K562 (cell line): ENCODE measurements at regions not wholly inside any gene's neighbourhood (a gene's known extent, or its start where the extent isn't known, plus 50 kb on each side); places are given as distances from the start of the nearest gene placed in this dataset.
A peak's percentile ranks its signal among the peaks of the same experiment; 100 is the strongest.

Source experiments
- ATAC-seq: fragments of 200-7000 bp; cut with Tn5 transposase; 3 replicates; pipeline ENCODE4 v1.9.1; 2020; ENCODE audit warnings: moderate library complexity
- BruUV-seq: library from RNA; stranded (reverse); fragments of 400-500 nt; replicated peaks from 2 replicates; lab custom pipeline; 2021; lab: Mats Ljungman, UMichigan
- CTCF ChIA-PET: fragments of 300-600 bp; formaldehyde crosslinking; extraction: SDS; loops from one replicate; lab custom pipeline; 2021; ENCODE audit warnings: low intra/inter-chr PET ratio; lab: Yijun Ruan, JAX
- POLR2A ChIA-PET: fragments of 300-600, 350-650 bp; sonication (Branson Sonifier 250); formaldehyde crosslinking; extraction: SDS; loops from one replicate; lab custom pipeline; 2021; ENCODE audit warnings: antibody characterized with exemption, inconsistent platforms; lab: Yijun Ruan, JAX
- DNase-seq, 4 experiments: peaks; one replicate each; pipeline versions ENCODE4 v3.0.0 to v3.0.0-alpha.2; 2011 to 2018; ENCODE audit warnings: low spot score in 3 of 4, mixed read lengths in 3 of 4; ENCODE audit errors: extremely low read depth in 1 of 4
- FAIRE-seq: peaks from 2 replicates; lab custom pipeline; 2011; peaks lifted over from hg19 to GRCh38; lab: Jason Lieb, UNC
- H2AFZ ChIP-seq: 2 replicates; pipeline ENCODE4 v1.6.0; 2011; ENCODE audit warnings: low read depth, low read length, control low read depth, inconsistent platforms
- H3K27ac ChIP-seq: fragments of 200-600 bp; 3 replicates; pipeline ENCODE4 v1.8.0; 2011; ENCODE audit warnings: low read depth, mild to moderate bottlenecking, control low read depth, inconsistent platforms, low read length, moderate library complexity, mixed read lengths; ENCODE audit errors: extremely low read depth
- H3K27me3 ChIP-seq, 2 experiments: fragments of 300-600 bp in 1 of 2; 2 replicates in 1 of 2; 3 replicates in 1 of 2; pipeline versions ENCODE4 v1.6.0 to v1.8.0; 2011; ENCODE audit warnings: inconsistent platforms in 2 of 2, low read length in 2 of 2, mild to moderate bottlenecking in 1 of 2, mixed read lengths in 1 of 2, moderate library complexity in 1 of 2; ENCODE audit not compliant: control insufficient read depth in 2 of 2, insufficient read depth in 2 of 2
- H3K36me3 ChIP-seq: fragments of 300-600 bp; 3 replicates; pipeline ENCODE4 v1.8.0; 2011; ENCODE audit warnings: mild to moderate bottlenecking, low read length, inconsistent platforms; ENCODE audit not compliant: control insufficient read depth, insufficient read depth
- H3K4me1 ChIP-seq, 2 experiments: fragments of 200-600 bp in 1 of 2; replicated peaks in 1 of 2; 2 replicates in 1 of 2; 3 replicates in 1 of 2; pipeline versions ENCODE4 v1.5.1 to v1.8.0; 2011; ENCODE audit warnings: inconsistent platforms in 2 of 2, low read length in 2 of 2, mild to moderate bottlenecking in 1 of 2, mixed read lengths in 1 of 2, moderate library complexity in 1 of 2; ENCODE audit not compliant: control insufficient read depth in 2 of 2, insufficient read depth in 2 of 2
- H3K4me2 ChIP-seq: 2 replicates; pipeline ENCODE4 v1.6.1; 2011; ENCODE audit warnings: low read length, control low read depth, inconsistent platforms, mixed read lengths; ENCODE audit not compliant: insufficient read depth
- H3K4me3 ChIP-seq: fragments of 200-600 bp; sonication (generic), shearing (Covaris generic); 2 replicates; pipeline ENCODE4 v1.5.1; 2016; ENCODE audit warnings: control low read depth, inconsistent platforms
- H3K79me2 ChIP-seq: fragments of 200-600 bp; 3 replicates; pipeline ENCODE4 v1.8.0; 2011; ENCODE audit warnings: low read length, inconsistent platforms; ENCODE audit not compliant: control insufficient read depth, insufficient read depth
- H3K9ac ChIP-seq, 2 experiments: 2 replicates each; pipeline versions ENCODE4 v1.6.0 to v1.6.1; 2011; ENCODE audit warnings: low read depth in 2 of 2, low read length in 2 of 2, control low read depth in 1 of 2, inconsistent platforms in 1 of 2, mild to moderate bottlenecking in 1 of 2, mixed read lengths in 1 of 2; ENCODE audit not compliant: insufficient read depth in 1 of 2
- H3K9me1 ChIP-seq: one replicate; pipeline ENCODE4 v1.6.0; 2011; ENCODE audit warnings: inconsistent platforms, mild to moderate bottlenecking, low read length, moderate library complexity; ENCODE audit not compliant: control insufficient read depth, insufficient read depth
- H3K9me3 ChIP-seq: replicated peaks from 2 replicates; pipeline ENCODE4 v1.5.1; 2011; ENCODE audit warnings: low read depth, low read length, inconsistent platforms; ENCODE audit not compliant: control insufficient read depth, insufficient read depth
- H4K20me1 ChIP-seq: replicated peaks from 2 replicates; pipeline ENCODE4 v1.6.1; 2011; ENCODE audit warnings: low read length, inconsistent platforms, mixed read lengths; ENCODE audit not compliant: control insufficient read depth, insufficient read depth
- AFF1 ChIP-seq, 2 experiments: fragments of 450-650 bp; IDR thresholded peaks; 2 replicates each; pipeline ENCODE4 v1.6.1; 2018; ENCODE audit warnings: mild to moderate bottlenecking in 2 of 2, low read depth in 1 of 2; ENCODE audit not compliant: partially characterized antibody in 2 of 2
- CBX3 ChIP-seq, 2 experiments: IDR thresholded peaks; 1 replicate in 1 of 2; 2 replicates in 1 of 2; pipeline ENCODE4 v1.6.1; 2012; ENCODE audit warnings: inconsistent platforms in 2 of 2, low read length in 2 of 2, borderline replicate concordance in 1 of 2, control low read depth in 1 of 2
- FOXJ2 ChIP-seq: fragments of 200-800 bp; sonication (Bioruptor generic); IDR thresholded peaks from 2 replicates; pipeline ENCODE4 v1.6.1; 2016; ENCODE audit warnings: missing genetic modification characterization, missing compliant biosample characterization
- GTF2F1 ChIP-seq: IDR thresholded peaks from 2 replicates; pipeline ENCODE4 v1.6.1; 2011; ENCODE audit warnings: low read depth, low read length, improper control_type of control experiment
- KAT7 ChIP-seq: sonication (generic); formaldehyde crosslinking; IDR thresholded peaks from 2 replicates; pipeline ENCODE4 v1.8.0; 2022; ENCODE audit warnings: missing genetic modification reagents, mild to moderate bottlenecking, borderline replicate concordance
- KLF10 ChIP-seq: fragments of 250-450 bp; sonication (Bioruptor Pico); IDR thresholded peaks from 2 replicates; pipeline ENCODE4 v1.6.1; 2021; ENCODE audit warnings: matching md5 sums
- MTA2 ChIP-seq: fragments of 450-650 bp; IDR thresholded peaks from 2 replicates; pipeline ENCODE4 v1.6.1; 2016; ENCODE audit warnings: low read depth
- NFE2 ChIP-seq: IDR thresholded peaks from 2 replicates; pipeline ENCODE4 v1.6.1; 2014; ENCODE audit warnings: antibody characterized with exemption, low read depth
- NFIC ChIP-seq: fragments of 450-650 bp; IDR thresholded peaks from 2 replicates; pipeline ENCODE4 v1.6.1; 2017; ENCODE audit warnings: mild to moderate bottlenecking, inconsistent platforms
- RAD21 ChIP-seq, 2 experiments: fragments of 250-450 bp in 1 of 2; fragments of 450-650 bp in 1 of 2; sonication (Bioruptor Pico) in 1 of 2; formaldehyde crosslinking in 1 of 2; IDR thresholded peaks in 1 of 2; conservative IDR thresholded peaks in 1 of 2; 2 replicates each; pipeline versions ENCODE4 v1.4.0 to v1.8.0; 2020 to 2022; ENCODE audit warnings: mild to moderate bottlenecking in 2 of 2, moderate library complexity in 1 of 2
- RB1 ChIP-seq: fragments of 450-650 bp; IDR thresholded peaks from 2 replicates; pipeline ENCODE4 v1.6.1; 2017; ENCODE audit warnings: low read depth, mild to moderate bottlenecking
- RBM14 ChIP-seq: fragments of 200-400 bp; formaldehyde crosslinking; IDR thresholded peaks from 2 replicates; pipeline ENCODE4 v1.6.1; 2018; ENCODE audit warnings: low read depth, mild to moderate bottlenecking, low read length, moderate library complexity, borderline replicate concordance; ENCODE audit not compliant: insufficient read depth
- SPI1 ChIP-seq: IDR thresholded peaks from 2 replicates; pipeline ENCODE4 v1.6.1; 2011; ENCODE audit warnings: low read depth, low read length, control low read depth, borderline replicate concordance
- TOE1 ChIP-seq, 2 experiments: fragments of 450-650 bp in 1 of 2; sonication (generic) in 1 of 2; formaldehyde crosslinking in 1 of 2; IDR thresholded peaks; 2 replicates each; pipeline versions ENCODE4 v1.7.1 to v1.8.0; 2016 to 2022; ENCODE audit warnings: borderline replicate concordance in 2 of 2, mild to moderate bottlenecking in 2 of 2, antibody characterized with exemption in 1 of 2, inconsistent platforms in 1 of 2, low read depth in 1 of 2, missing genetic modification reagents in 1 of 2, moderate library complexity in 1 of 2
- U2AF1 ChIP-seq: fragments of 200-400 bp; formaldehyde crosslinking; optimal IDR thresholded peaks from 2 replicates; pipeline ENCODE3; 2017; ENCODE audit warnings: mild to moderate bottlenecking, low read depth, low read length, moderate library complexity
- ZNF780A ChIP-seq: fragments of 250-450 bp; sonication (Bioruptor Pico); IDR thresholded peaks from 2 replicates; pipeline ENCODE4 v1.5.0; 2021; ENCODE audit warnings: mild to moderate bottlenecking
- WGBS: fragments of 100-300 bp; shearing (Covaris generic); methylation state at CpG from one replicate; pipeline ENCODE4 v1.1.6; 2016; ENCODE audit warnings: low coverage, mixed read lengths; ENCODE audit not compliant: insufficient coverage; ENCODE audit errors: missing lambda C conversion rate; 5-methylcytosine and 5-hydroxymethylcytosine counted together
- in situ Hi-C: fragments of 300-500 bp; cut with MboI; formaldehyde crosslinking; loops from 4 replicates; pipeline ENCODE4 v1.15.0; 2018; ENCODE audit warnings: inconsistent platforms, mixed read lengths
- intact Hi-C: fragments of 100-400 bp; cut with micrococcal nuclease; formaldehyde crosslinking; loops from 2 replicates; pipeline ENCODE4 v1.14.2; 2022

GRCh38 chr12:46049665-46050064 lies 59.3 kb upstream of the SCAF11 start (continued):
- peak in 1 of 2 experiments; percentile 43; a peak in 2 of 4 replicates for TF ChIP-seq RAD21 (CRISPR knock-in tag; conservative IDR thresholded peaks at IDR 0.05 in 1 of 2, IDR thresholded peaks at IDR 0.05 in 1 of 2)

- intact Hi-C loops = loop anchor here (5.0 kb wide), 1 partner anchor 284 kb away; no protein-coding TSS in a partner anchor
These were observed 56.1 kb upstream of the SCAF11 start for GRCh38 chr12:46046436-46046835.

More at GRCh38 chr12:46046436-46046835, 56.1 kb upstream of the SCAF11 start:
- Histone ChIP-seq H3K9me1 (no peaks in the 10 kb centered on the region), H3K9me3 (no peaks in the 10 kb centered on the region), H3K27ac (no peak overlapping the region), H3K4me3 (no peak overlapping the region), H4K20me1 (no peaks in the 10 kb centered on the region), H2AFZ (no peak overlapping the region), H3K79me2 (no peaks in the 10 kb centered on the region), H3K4me1 (no peaks in the 10 kb centered on the region), H3K4me2 (no peak overlapping the region), H3K36me3 (no peaks in the 10 kb centered on the region), H3K27me3 (no peaks in the 10 kb centered on the region), H3K9ac (no peak overlapping the region)
- no TSS peak for BruUV-seq
- ChIA-PET POLR2A (no interaction called here), CTCF (no interaction called here)
- no peak for DNase-seq
- no peak for FAIRE-seq
- 0% methylated on average over 1 of the region's 1 CpG for WGBS
- no peak for TF ChIP-seq U2AF1
- no peak for TF ChIP-seq NFE2
- TF ChIP-seq CBX3 (IDR thresholded peaks at IDR 0.05; ENCODE audit: borderline replicate concordance in 1 of 2, low read length in 2 of 2) = no peak
- no peak for TF ChIP-seq RBM14
- no peak for TF ChIP-seq TOE1 (IDR thresholded peaks at IDR 0.05; ENCODE audit: borderline replicate concordance)
- TF ChIP-seq TOE1 (CRISPR knock-in tag; IDR thresholded peaks at IDR 0.05; ENCODE audit: borderline replicate concordance, low read depth) = no peak
- TF ChIP-seq AFF1 (IDR thresholded peaks at IDR 0.05; ENCODE audit: low read depth in 1 of 2, partially characterized antibody in 2 of 2) = no peak
- TF ChIP-seq MTA2 = no peak
- no peak for TF ChIP-seq ZNF780A (CRISPR knock-in tag)
- TF ChIP-seq FOXJ2 = no peak
- TF ChIP-seq KLF10 = no peak
- no peak for TF ChIP-seq GTF2F1
- TF ChIP-seq NFIC = no peak
- TF ChIP-seq RB1 = no peak
- TF ChIP-seq KAT7 (CRISPR knock-in tag) = no peak
- no peak for TF ChIP-seq SPI1
- no peak for ATAC-seq
- in situ Hi-C loops = no loop called here
